ENCODE measurements at regions not wholly inside any gene's neighbourhood (a gene's known extent, or its start where the extent isn't known, plus 50 kb on each side); places are given as distances from the start of the nearest gene placed in this dataset.

DNA sequence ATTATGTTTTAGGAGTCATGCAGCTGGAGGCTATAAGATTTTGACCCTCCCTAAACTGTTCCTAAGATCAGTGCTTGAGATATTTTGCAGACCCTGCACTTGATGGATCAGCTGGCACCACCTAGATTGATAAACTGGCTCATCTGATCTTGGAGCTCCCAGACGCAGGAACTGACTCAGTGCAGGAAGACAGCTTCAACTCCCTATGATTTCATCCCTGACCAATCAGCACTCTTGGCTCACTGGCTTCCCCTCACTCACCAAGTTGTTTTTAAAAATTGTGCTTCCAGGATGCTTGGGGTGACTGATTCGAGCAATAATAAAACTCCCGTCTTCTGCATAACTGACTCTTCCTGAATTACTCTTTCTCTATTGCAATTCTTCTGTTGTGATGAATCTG, 637.5 kb upstream of the FAT3 start:
- Histone ChIP-seq H3K36me3 (no peaks in the 10 kb centered on the region), H3K4me3 (no peak overlapping the region), H3K4me1 (no peaks in the 10 kb centered on the region), H3K27ac (no peak overlapping the region), H3K9me3 (peaks cover 0 to 7% (median 0%) of the 10 kb centered on the region in 3 donors), H3K27me3 (no peaks in the 10 kb centered on the region)
- TF ChIP-seq POLR2A (IDR thresholded peaks at IDR 0.05) (no peak), EP300 (IDR thresholded peaks at IDR 0.05) (no peak), POLR2AphosphoS5 (IDR thresholded peaks at IDR 0.05) (no peak)
- TF ChIP-seq, protein P1, sequence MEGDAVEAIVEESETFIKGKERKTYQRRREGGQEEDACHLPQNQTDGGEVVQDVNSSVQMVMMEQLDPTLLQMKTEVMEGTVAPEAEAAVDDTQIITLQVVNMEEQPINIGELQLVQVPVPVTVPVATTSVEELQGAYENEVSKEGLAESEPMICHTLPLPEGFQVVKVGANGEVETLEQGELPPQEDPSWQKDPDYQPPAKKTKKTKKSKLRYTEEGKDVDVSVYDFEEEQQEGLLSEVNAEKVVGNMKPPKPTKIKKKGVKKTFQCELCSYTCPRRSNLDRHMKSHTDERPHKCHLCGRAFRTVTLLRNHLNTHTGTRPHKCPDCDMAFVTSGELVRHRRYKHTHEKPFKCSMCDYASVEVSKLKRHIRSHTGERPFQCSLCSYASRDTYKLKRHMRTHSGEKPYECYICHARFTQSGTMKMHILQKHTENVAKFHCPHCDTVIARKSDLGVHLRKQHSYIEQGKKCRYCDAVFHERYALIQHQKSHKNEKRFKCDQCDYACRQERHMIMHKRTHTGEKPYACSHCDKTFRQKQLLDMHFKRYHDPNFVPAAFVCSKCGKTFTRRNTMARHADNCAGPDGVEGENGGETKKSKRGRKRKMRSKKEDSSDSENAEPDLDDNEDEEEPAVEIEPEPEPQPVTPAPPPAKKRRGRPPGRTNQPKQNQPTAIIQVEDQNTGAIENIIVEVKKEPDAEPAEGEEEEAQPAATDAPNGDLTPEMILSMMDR (IDR thresholded peaks at IDR 0.05) = no peak
- 60 to 61% methylated on average over 2 of the region's 3 CpGs for WGBS, 2 donors (ENCODE audit: low coverage in 1 of 2)
- no peak for ATAC-seq

DNA sequence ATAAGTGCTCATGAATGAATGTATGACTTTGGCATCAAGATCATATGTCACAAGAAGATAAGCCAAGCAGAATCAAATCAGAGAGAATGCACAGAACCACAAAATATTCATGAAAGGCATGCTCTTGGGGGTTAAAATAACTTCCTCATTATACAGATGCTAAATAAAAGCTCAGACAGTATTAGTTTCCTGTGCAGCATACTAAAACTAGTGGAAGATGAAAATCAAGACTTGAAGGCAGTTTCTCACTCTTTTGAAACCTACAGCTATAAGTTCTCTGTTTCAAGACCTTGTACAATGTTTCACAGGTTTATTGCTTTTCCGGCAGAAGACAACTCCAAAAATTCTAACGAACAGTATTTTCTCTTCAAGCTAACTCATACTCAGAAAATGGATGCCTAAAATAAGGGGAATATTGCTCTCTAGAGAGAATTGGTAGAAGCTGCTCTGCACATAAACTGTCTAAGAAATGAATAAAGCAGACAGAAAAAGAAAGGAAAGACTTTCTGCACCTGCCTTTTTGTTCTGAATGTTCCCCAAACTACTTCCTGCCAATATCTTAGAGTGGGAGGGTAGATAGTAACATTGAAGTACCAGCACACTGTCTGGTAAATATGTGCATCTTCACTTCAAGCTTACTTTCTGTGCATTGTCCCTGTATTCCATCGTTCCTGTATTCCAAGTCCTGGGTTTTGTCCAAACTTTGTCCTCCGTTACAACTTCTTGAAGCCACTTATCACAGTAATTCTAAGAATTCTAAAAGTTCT, 639.4 kb upstream of the FAT3 start:
- H3K9me3 ChIP-seq = peaks cover 0 to 18% (median 0%) of the 10 kb centered on the region in 3 donors
- ATAC-seq = no peak
- TF ChIP-seq POLR2A (IDR thresholded peaks at IDR 0.05) = no peak
- TF ChIP-seq, protein P1 (IDR thresholded peaks at IDR 0.05) = no peak
- no peak for TF ChIP-seq POLR2AphosphoS5 (IDR thresholded peaks at IDR 0.05)
- TF ChIP-seq EP300 (IDR thresholded peaks at IDR 0.05) = no peak
- 73 to 76% methylated on average over 4 of the region's 4 CpGs for WGBS, 2 donors (ENCODE audit: low coverage in 1 of 2)
- H3K27me3 ChIP-seq = no peaks in the 10 kb centered on the region
- H3K4me3 ChIP-seq = no peak overlapping the region
- H3K36me3 ChIP-seq = no peaks in the 10 kb centered on the region
- H3K4me1 ChIP-seq = no peaks in the 10 kb centered on the region
- H3K27ac ChIP-seq = no peak overlapping the region

DNA sequence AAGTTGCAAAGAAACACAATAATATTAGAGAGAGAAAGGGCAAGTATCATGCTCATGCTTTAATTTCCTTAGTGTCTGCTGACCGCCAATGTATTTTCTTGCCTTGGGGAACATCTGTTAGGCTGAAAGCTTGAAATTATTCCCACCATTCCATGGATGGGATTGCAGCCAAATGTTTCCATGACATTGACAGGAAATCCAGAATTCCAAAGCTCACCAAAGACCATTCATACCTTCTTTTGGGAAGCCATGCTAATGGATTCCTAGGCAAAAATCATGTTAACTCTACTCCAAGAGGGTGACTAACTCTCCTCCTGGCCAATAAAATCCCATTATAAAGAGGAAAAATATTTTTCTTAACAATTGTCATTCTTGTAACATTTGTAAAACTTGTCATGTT, 661.4 kb upstream of the FAT3 start:
- Histone ChIP-seq H3K27me3 (no peaks in the 10 kb centered on the region), H3K4me1 (no peaks in the 10 kb centered on the region), H3K36me3 (no peaks in the 10 kb centered on the region), H3K4me3 (no peak overlapping the region), H3K9me3 (no peaks in the 10 kb centered on the region), H3K27ac (no peak overlapping the region)
- ATAC-seq = no peak
- TF ChIP-seq POLR2A (IDR thresholded peaks at IDR 0.05) = no peak
- TF ChIP-seq, protein P1 (IDR thresholded peaks at IDR 0.05) = no peak
- 60 to 71% methylated on average over 1 of the region's 1 CpG for WGBS, 2 donors (ENCODE audit: low coverage in 1 of 2)

DNA sequence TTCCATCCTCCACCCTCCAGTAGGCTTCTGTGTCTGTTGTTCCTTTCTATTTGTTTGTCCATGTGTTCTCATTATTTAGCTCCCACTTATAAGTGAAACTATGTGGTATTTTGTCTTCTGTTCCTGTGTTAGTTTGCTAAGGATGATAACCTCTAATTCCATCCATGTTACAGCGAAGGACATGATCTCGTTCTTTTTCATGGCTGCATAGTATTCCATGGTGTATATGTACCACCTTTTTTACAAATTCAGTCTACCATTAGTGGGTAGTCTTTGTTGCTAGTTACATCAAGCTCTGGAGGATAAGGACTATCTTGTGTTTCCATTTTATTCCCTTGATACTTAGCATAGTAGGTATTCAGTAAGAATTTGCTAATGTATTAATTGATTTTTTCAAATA, 664.2 kb upstream of the FAT3 start:
- Histone ChIP-seq H3K36me3 (no peaks in the 10 kb centered on the region), H3K9me3 (no peaks in the 10 kb centered on the region), H3K4me1 (no peaks in the 10 kb centered on the region), H3K4me3 (no peak overlapping the region), H3K27ac (no peak overlapping the region), H3K27me3 (no peaks in the 10 kb centered on the region)
- ATAC-seq = no peak
- TF ChIP-seq POLR2AphosphoS5 (IDR thresholded peaks at IDR 0.05) (no peak), POLR2A (IDR thresholded peaks at IDR 0.05) (no peak), EP300 (IDR thresholded peaks at IDR 0.05) (no peak)
- TF ChIP-seq, protein P1 (IDR thresholded peaks at IDR 0.05) = no peak
- WGBS, 2 donors (ENCODE audit: low coverage in 1 of 2) = 89 to 94% methylated on average over 2 of the region's 2 CpGs

DNA sequence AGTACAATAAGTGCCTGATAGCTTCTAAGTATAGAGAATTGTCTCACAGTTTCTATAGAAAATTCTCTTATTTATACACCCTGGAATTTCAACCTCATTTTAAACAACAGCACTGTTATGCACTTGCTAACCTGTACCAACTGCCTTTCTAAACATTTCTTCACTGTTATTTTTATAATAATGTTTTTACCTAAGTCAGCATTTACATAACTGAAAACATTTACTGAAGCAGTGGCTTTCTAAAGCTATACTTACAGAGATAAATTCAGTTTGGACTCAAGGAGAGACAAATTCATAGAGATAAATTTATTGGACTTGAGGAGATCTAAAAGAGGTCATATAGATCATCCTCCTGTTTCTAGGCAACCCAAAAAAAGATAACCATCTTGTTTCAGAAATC, 686.6 kb upstream of the FAT3 start:
- Histone ChIP-seq H3K4me3 (no peak overlapping the region), H3K9me3 (no peaks in the 10 kb centered on the region), H3K36me3 (no peaks in the 10 kb centered on the region), H3K27me3 (no peaks in the 10 kb centered on the region), H3K27ac (no peak overlapping the region), H3K4me1 (no peaks in the 10 kb centered on the region)
- TF ChIP-seq, protein P1 (IDR thresholded peaks at IDR 0.05) = no peak
- TF ChIP-seq POLR2AphosphoS5 (IDR thresholded peaks at IDR 0.05) (no peak), POLR2A (IDR thresholded peaks at IDR 0.05) (no peak), EP300 (IDR thresholded peaks at IDR 0.05) (no peak)
- ATAC-seq = no peak
